IMR-90 (cell line): ENCODE measurements at regions not wholly inside any gene's neighbourhood (a gene's known extent, or its start where the extent isn't known, plus 50 kb on each side); places are given as distances from the start of the nearest gene placed in this dataset.

Experiments used
- ATAC-seq: fragments of 200-7000 bp; cut with Tn5 transposase; 2 replicates; pipeline ENCODE4 v1.9.1; 2020; ENCODE audit warnings: low read depth, mild to moderate bottlenecking, moderate library complexity
- BruUV-seq: library from RNA; stranded (reverse); fragments of 400-500 nt; replicated peaks from 2 replicates; lab custom pipeline; 2021; lab: Mats Ljungman, UMichigan
- CTCF ChIA-PET: fragments of 300-600 bp; formaldehyde crosslinking; extraction: SDS; loops from one replicate; lab custom pipeline; 2021; ENCODE audit warnings: antibody characterized with exemption; lab: Yijun Ruan, JAX
- POLR2A ChIA-PET: fragments of 300-600 bp; sonication (Branson Sonifier 250); formaldehyde crosslinking; loops from one replicate; lab custom pipeline; 2022; ENCODE audit warnings: antibody characterized with exemption; ENCODE audit not compliant: unreplicated experiment; lab: Charles Lee
- DNase-seq: peaks from one replicate; pipeline ENCODE4 v3.0.0; 2013
- H2AFZ ChIP-seq: replicated peaks from 2 replicates; pipeline ENCODE3; 2013; ENCODE audit warnings: low read length, mild to moderate bottlenecking; ENCODE audit not compliant: poor library complexity
- H2AK5ac ChIP-seq: 2 replicates; pipeline ENCODE4 v1.6.1; 2013; ENCODE audit warnings: low read depth, low read length, inconsistent platforms
- H2AK9ac ChIP-seq: replicated peaks from 2 replicates; pipeline ENCODE3; 2013; ENCODE audit warnings: mild to moderate bottlenecking, low read depth, low read length, moderate library complexity; ENCODE audit not compliant: poor library complexity
- H2BK120ac ChIP-seq: 2 replicates; pipeline ENCODE4 v1.6.1; 2013; ENCODE audit warnings: low read depth, low read length, inconsistent platforms
- H2BK15ac ChIP-seq: 3 replicates; pipeline ENCODE4 v1.6.1; 2013; ENCODE audit warnings: low read depth, low read length, inconsistent platforms
- H2BK20ac ChIP-seq: 2 replicates; pipeline ENCODE4 v1.6.1; 2013; ENCODE audit warnings: low read depth, mild to moderate bottlenecking, inconsistent platforms, low read length, moderate library complexity
- H2BK5ac ChIP-seq: 2 replicates; pipeline ENCODE4 v1.6.1; 2013; ENCODE audit warnings: mild to moderate bottlenecking, low read depth, low read length, inconsistent platforms; ENCODE audit not compliant: poor library complexity, severe bottlenecking
- H3K14ac ChIP-seq: replicated peaks from 2 replicates; pipeline ENCODE4 v1.6.1; 2013; ENCODE audit warnings: low read depth, low read length, inconsistent platforms
- H3K18ac ChIP-seq: 2 replicates; pipeline ENCODE4 v1.6.1; 2013; ENCODE audit warnings: low read depth, low read length, control low read depth
- H3K23ac ChIP-seq: 2 replicates; pipeline ENCODE4 v1.6.1; 2013; ENCODE audit warnings: low read depth, low read length, inconsistent platforms
- H3K27ac ChIP-seq: 2 replicates; pipeline ENCODE4 v1.5.1; 2013; ENCODE audit warnings: mild to moderate bottlenecking, control low read depth, low read length; ENCODE audit not compliant: insufficient read depth
- H3K27me3 ChIP-seq: 2 replicates; pipeline ENCODE4 v1.6.1; 2013; ENCODE audit warnings: low read length; ENCODE audit not compliant: control insufficient read depth, insufficient read depth
- H3K36me3 ChIP-seq: 2 replicates; pipeline ENCODE4 v1.6.1; 2013; ENCODE audit warnings: low read length, mixed read lengths; ENCODE audit not compliant: control insufficient read depth, insufficient read depth
- H3K4ac ChIP-seq: 2 replicates; pipeline ENCODE4 v1.6.1; 2013; ENCODE audit warnings: low read depth, low read length, inconsistent platforms
- H3K4me1 ChIP-seq: 2 replicates; pipeline ENCODE4 v1.6.1; 2013; ENCODE audit warnings: low read length, mixed read lengths; ENCODE audit not compliant: control insufficient read depth, insufficient read depth
- H3K4me2 ChIP-seq: 2 replicates; pipeline ENCODE4 v1.6.1; 2013; ENCODE audit warnings: low read depth, mild to moderate bottlenecking, control low read depth, low read length, moderate library complexity
- H3K4me3 ChIP-seq: 2 replicates; pipeline ENCODE4 v1.5.1; 2013; ENCODE audit warnings: low read depth, mild to moderate bottlenecking, control low read depth, low read length, moderate library complexity; ENCODE audit not compliant: insufficient read depth
- H3K56ac ChIP-seq: 2 replicates; pipeline ENCODE4 v1.6.1; 2013; ENCODE audit warnings: low read length, inconsistent platforms; ENCODE audit not compliant: insufficient read depth; ENCODE audit errors: extremely low read depth
- H3K79me1 ChIP-seq, 2 experiments: 2 replicates each; pipeline ENCODE4 v1.6.1; 2013; ENCODE audit warnings: low read length in 2 of 2, inconsistent platforms in 1 of 2, low read depth in 1 of 2
- H3K9ac ChIP-seq: 2 replicates; pipeline ENCODE4 v1.6.1; 2013; ENCODE audit warnings: low read depth, low read length, control low read depth
- H3K9me1 ChIP-seq: 2 replicates; pipeline ENCODE4 v1.6.1; 2013; ENCODE audit warnings: low read length, inconsistent platforms; ENCODE audit not compliant: insufficient read depth
- H3K9me3 ChIP-seq: 2 replicates; pipeline ENCODE4 v1.6.1; 2013; ENCODE audit warnings: low read length; ENCODE audit not compliant: control insufficient read depth, insufficient read depth
- H4K20me1 ChIP-seq: 2 replicates; pipeline ENCODE4 v1.6.1; 2013; ENCODE audit warnings: low read length, inconsistent platforms; ENCODE audit not compliant: insufficient read depth
- H4K5ac ChIP-seq: 2 replicates; pipeline ENCODE4 v1.6.1; 2013; ENCODE audit warnings: mild to moderate bottlenecking, low read depth, low read length, control low read depth
- H4K8ac ChIP-seq, 2 experiments: 2 replicates each; pipeline ENCODE4 v1.6.1; 2013; ENCODE audit warnings: low read depth in 2 of 2, low read length in 2 of 2, control low read depth in 1 of 2, inconsistent platforms in 1 of 2
- H4K91ac ChIP-seq: 2 replicates; pipeline ENCODE4 v1.6.1; 2013; ENCODE audit warnings: low read depth, low read length, inconsistent platforms; ENCODE audit not compliant: insufficient read depth
- BHLHE40 ChIP-seq: fragments of 150-350 bp; IDR thresholded peaks from 2 replicates; pipeline ENCODE4 v1.6.1; 2016; ENCODE audit warnings: mild to moderate bottlenecking, low read depth, low read length
- CEBPB ChIP-seq: IDR thresholded peaks from 2 replicates; pipeline ENCODE4 v1.6.1; 2012; ENCODE audit warnings: low read depth, low read length, improper control_type of control experiment
- ELK1 ChIP-seq: fragments of 150-350 bp; IDR thresholded peaks from 2 replicates; pipeline ENCODE4 v1.6.1; 2016; ENCODE audit warnings: low read depth, mild to moderate bottlenecking, low read length, moderate library complexity, borderline replicate concordance
- FOS ChIP-seq: fragments of 150-350 bp; IDR thresholded peaks from 2 replicates; pipeline ENCODE4 v1.6.1; 2016; ENCODE audit warnings: low read depth, low read length
- MAFK ChIP-seq: IDR thresholded peaks from 2 replicates; pipeline ENCODE4 v1.6.1; 2012; ENCODE audit warnings: low read depth, low read length, improper control_type of control experiment
- MAZ ChIP-seq: IDR thresholded peaks from 2 replicates; pipeline ENCODE4 v1.6.1; 2012; ENCODE audit warnings: low read depth, mild to moderate bottlenecking, low read length, improper control_type of control experiment, moderate library complexity, borderline replicate concordance
- MXI1 ChIP-seq: IDR thresholded peaks from 2 replicates; pipeline ENCODE4 v1.6.1; 2012; ENCODE audit warnings: low read depth, mild to moderate bottlenecking, low read length, moderate library complexity, borderline replicate concordance
- NFE2L2 ChIP-seq: fragments of 150-350 bp; IDR thresholded peaks from 2 replicates; pipeline ENCODE4 v1.6.1; 2016; ENCODE audit warnings: low read depth, mild to moderate bottlenecking, low read length
- RAD21 ChIP-seq: IDR thresholded peaks from 2 replicates; pipeline ENCODE4 v1.6.1; 2012; ENCODE audit warnings: low read length, improper control_type of control experiment
- RCOR1 ChIP-seq: IDR thresholded peaks from 2 replicates; pipeline ENCODE4 v1.6.1; 2012; ENCODE audit warnings: mild to moderate bottlenecking, low read length, improper control_type of control experiment; ENCODE audit not compliant: insufficient replicate concordance
- USF2 ChIP-seq: fragments of 150-350 bp; IDR thresholded peaks from 2 replicates; pipeline ENCODE4 v1.6.1; 2017; ENCODE audit warnings: mild to moderate bottlenecking, antibody characterized with exemption, low read length, low read depth
- WGBS, 2 experiments: methylation state at CpG; one replicate each; pipeline versions ENCODE4 v1.1.5 to v1.1.7; 2013; ENCODE audit warnings: missing lambda C conversion rate in 2 of 2; ENCODE audit not compliant: insufficient read length in 1 of 2; ENCODE audit errors: extremely low coverage in 2 of 2; 5-methylcytosine and 5-hydroxymethylcytosine counted together
- dilution Hi-C: fragments of 300-500 bp; cut with HindIII; formaldehyde crosslinking; loops from one replicate; pipeline ENCODE4 v1.14.3; 2018; ENCODE audit warnings: low sequenced_read_pairs; ENCODE audit not compliant: unreplicated experiment
- in situ Hi-C: fragments of 300-500 bp; cut with MboI; formaldehyde crosslinking; loops from 3 replicates; pipeline ENCODE4 v1.14.3; 2019; ENCODE audit warnings: low sequenced_read_pairs, inconsistent platforms, mixed read lengths
- intact Hi-C: fragments of 100-400 bp; cut with micrococcal nuclease; formaldehyde crosslinking; loops from 2 replicates; pipeline ENCODE4 v1.10.0; 2022
- TF ChIP-seq, protein P1 (sequence below): conservative IDR thresholded peaks from 2 replicates; pipeline ENCODE4 v1.5.1; 2012; ENCODE audit warnings: mild to moderate bottlenecking, low read depth, low read length, improper control_type of control experiment

- Histone ChIP-seq H3K18ac (no peak overlapping the region), H4K5ac (no peak overlapping the region), H2BK120ac (no peak overlapping the region), H3K9ac (no peak overlapping the region), H3K36me3 (no peaks in the 10 kb centered on the region), H3K27me3 (no peaks in the 10 kb centered on the region), H3K56ac (no peak overlapping the region), H3K14ac (no peak overlapping the region), H2BK15ac (no peak overlapping the region), H2AK9ac (no peak overlapping the region), H2AFZ (no peak overlapping the region), H3K23ac (no peak overlapping the region), H3K4ac (no peak overlapping the region), H2BK5ac (no peak overlapping the region), H3K9me3 (no peaks in the 10 kb centered on the region), H4K91ac (no peak overlapping the region), H3K9me1 (0 out of 2 replicates have a peak, but pooled peaks cover 2% of the 10 kb centered on the region), H2AK5ac (no peak overlapping the region), H3K4me3 (no peak overlapping the region), H4K8ac (no peak overlapping the region), H2BK20ac (no peak overlapping the region), H3K79me1 (no peaks in the 10 kb centered on the region), H3K4me2 (no peak overlapping the region), H4K20me1 (no peaks in the 10 kb centered on the region), H3K27ac (no peak overlapping the region), H3K4me1 (peaks cover 2% of the 10 kb centered on the region; the same call in 1 of the 2 replicates)
- no peak for DNase-seq
- ATAC-seq, result no peak
- TF ChIP-seq CEBPB (no peak), RCOR1 (no peak), MXI1 (no peak), MAZ (no peak), MAFK (no peak), RAD21 (no peak), USF2 (no peak), FOS (no peak), ELK1 (no peak), NFE2L2 (no peak), BHLHE40 (no peak)
- TF ChIP-seq, protein P1, sequence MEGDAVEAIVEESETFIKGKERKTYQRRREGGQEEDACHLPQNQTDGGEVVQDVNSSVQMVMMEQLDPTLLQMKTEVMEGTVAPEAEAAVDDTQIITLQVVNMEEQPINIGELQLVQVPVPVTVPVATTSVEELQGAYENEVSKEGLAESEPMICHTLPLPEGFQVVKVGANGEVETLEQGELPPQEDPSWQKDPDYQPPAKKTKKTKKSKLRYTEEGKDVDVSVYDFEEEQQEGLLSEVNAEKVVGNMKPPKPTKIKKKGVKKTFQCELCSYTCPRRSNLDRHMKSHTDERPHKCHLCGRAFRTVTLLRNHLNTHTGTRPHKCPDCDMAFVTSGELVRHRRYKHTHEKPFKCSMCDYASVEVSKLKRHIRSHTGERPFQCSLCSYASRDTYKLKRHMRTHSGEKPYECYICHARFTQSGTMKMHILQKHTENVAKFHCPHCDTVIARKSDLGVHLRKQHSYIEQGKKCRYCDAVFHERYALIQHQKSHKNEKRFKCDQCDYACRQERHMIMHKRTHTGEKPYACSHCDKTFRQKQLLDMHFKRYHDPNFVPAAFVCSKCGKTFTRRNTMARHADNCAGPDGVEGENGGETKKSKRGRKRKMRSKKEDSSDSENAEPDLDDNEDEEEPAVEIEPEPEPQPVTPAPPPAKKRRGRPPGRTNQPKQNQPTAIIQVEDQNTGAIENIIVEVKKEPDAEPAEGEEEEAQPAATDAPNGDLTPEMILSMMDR, result no peak
- in situ Hi-C loops, result no loop called here
- ChIA-PET CTCF (interaction anchor here (1.3 kb wide), 1 partner anchor 14 kb away, joined by 3 read pairs; no protein-coding TSS in a partner anchor), POLR2A (interaction anchor here (0.5 kb wide), 1 partner anchor 45 kb away, joined by 3 read pairs; no protein-coding TSS in a partner anchor)
- intact Hi-C loops, result no loop called here
- no CpG with 5 or more reads among the region's 3 CpGs for WGBS, 2 experiments
- dilution Hi-C loops, result no loop called here
- BruUV-seq, result no TSS peak
Measured at GRCh38 chr5:143970159-143970558, 158.2 kb downstream of the HMHB1 start.
